ENCODE measurements at regions not wholly inside any gene's neighbourhood (a gene's known extent, or its start where the extent isn't known, plus 50 kb on each side); places are given as distances from the start of the nearest gene placed in this dataset.

- TF ChIP-seq CTCF (IDR thresholded peaks at IDR 0.05), result no peak
- no peak for TF ChIP-seq SIN3A (IDR thresholded peaks at IDR 0.05; ENCODE audit: borderline replicate concordance, insufficient read depth, low read depth, low read length)
- TF ChIP-seq, protein P1, sequence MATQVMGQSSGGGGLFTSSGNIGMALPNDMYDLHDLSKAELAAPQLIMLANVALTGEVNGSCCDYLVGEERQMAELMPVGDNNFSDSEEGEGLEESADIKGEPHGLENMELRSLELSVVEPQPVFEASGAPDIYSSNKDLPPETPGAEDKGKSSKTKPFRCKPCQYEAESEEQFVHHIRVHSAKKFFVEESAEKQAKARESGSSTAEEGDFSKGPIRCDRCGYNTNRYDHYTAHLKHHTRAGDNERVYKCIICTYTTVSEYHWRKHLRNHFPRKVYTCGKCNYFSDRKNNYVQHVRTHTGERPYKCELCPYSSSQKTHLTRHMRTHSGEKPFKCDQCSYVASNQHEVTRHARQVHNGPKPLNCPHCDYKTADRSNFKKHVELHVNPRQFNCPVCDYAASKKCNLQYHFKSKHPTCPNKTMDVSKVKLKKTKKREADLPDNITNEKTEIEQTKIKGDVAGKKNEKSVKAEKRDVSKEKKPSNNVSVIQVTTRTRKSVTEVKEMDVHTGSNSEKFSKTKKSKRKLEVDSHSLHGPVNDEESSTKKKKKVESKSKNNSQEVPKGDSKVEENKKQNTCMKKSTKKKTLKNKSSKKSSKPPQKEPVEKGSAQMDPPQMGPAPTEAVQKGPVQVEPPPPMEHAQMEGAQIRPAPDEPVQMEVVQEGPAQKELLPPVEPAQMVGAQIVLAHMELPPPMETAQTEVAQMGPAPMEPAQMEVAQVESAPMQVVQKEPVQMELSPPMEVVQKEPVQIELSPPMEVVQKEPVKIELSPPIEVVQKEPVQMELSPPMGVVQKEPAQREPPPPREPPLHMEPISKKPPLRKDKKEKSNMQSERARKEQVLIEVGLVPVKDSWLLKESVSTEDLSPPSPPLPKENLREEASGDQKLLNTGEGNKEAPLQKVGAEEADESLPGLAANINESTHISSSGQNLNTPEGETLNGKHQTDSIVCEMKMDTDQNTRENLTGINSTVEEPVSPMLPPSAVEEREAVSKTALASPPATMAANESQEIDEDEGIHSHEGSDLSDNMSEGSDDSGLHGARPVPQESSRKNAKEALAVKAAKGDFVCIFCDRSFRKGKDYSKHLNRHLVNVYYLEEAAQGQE (IDR thresholded peaks at IDR 0.05; ENCODE audit: insufficient read depth in 1 of 2, low read depth in 2 of 2, low read length in 1 of 2), result no peak
- TF ChIP-seq POLR2AphosphoS5 (IDR thresholded peaks at IDR 0.05; ENCODE audit: low read depth, low read length), result no peak
- no peak for TF ChIP-seq TCF7L2 (IDR thresholded peaks at IDR 0.05; ENCODE audit: low read depth, low read length)
These were observed 748.8 kb upstream of the RIOK2 start for GRCh38 chr5:97931829-97932228.
